ENCODE measurements at regions not wholly inside any gene's neighbourhood (a gene's known extent, or its start where the extent isn't known, plus 50 kb on each side); places are given as distances from the start of the nearest gene placed in this dataset.

DNA sequence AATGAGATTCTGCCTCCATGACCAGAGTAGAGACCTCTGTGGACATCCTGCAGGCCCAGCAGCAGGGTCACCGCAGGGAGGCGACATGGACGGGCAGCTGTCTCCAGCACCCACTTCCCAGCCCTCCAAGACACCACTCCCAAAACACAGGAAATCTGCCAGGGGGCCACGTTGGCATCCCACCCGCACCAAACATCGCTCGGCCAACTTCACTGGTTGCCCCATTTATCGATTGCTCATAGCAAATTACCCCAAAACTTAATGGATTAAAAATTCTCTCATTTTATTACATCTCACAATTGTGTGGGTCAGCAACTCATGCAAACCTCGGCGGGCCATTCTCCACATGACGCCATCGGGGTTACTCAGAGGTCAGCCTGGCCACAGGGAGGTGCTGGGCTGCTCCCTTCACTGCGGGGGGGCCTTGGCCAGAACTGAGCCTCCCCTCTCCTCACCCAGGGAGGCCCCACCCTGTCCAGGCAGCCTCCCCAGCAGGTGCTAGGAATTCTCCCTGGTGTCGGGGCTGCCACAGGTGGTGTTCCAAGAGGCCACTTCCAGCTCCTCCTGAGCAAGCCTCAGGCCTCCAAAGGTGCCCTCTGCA is 420.7 kb upstream of the MYT1L start:
- no peak for DNase-seq
- in situ Hi-C loops (cut with MboI; ENCODE audit: low pct_unique_long_range_greater_than_20kb, low sequenced_read_pairs): no loop called here

DNA sequence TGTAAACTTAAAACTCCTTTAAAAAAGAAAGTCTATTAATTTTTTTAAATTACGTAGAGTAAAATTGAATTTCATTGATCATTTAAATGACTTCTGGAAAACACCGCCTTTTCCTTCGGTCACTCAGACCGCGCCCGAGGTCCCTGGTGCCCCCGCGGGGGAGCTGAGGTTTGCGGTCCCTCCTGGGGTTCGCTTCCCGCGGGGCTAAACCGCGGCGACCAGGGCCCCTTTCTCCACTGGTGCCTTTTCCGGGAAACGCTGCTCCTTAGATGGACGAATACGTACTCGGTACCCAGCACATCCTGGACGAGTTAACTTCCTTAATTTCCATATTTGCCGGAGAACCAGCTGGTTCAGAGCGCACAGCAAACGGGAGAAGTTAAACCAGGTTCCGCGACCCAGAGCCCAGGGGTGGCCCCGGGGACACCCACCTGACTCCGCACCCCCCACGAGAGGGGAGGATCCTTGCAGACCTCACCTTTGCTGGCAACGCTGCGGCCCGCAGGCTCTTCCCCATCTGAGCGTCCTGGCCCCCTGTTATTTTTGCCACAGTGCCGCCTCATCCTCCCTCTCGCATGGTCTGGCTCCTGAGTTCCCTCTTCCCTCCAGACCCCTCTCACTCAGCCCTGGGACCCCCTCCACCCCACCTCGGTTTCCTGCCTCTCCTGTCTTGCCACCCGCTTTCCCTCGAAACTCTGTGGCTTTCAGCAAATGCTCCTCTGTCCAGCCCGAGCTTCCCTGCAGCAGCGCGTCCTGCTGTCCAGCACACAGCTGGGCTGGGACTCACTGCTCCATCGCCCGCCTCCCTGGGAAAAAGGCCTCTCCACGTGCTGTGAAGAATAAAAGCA is 420.0 kb upstream of the MYT1L start:
- in situ Hi-C loops (cut with MboI; ENCODE audit: low pct_unique_long_range_greater_than_20kb, low sequenced_read_pairs): no loop called here
- DNase-seq: no peak

DNA sequence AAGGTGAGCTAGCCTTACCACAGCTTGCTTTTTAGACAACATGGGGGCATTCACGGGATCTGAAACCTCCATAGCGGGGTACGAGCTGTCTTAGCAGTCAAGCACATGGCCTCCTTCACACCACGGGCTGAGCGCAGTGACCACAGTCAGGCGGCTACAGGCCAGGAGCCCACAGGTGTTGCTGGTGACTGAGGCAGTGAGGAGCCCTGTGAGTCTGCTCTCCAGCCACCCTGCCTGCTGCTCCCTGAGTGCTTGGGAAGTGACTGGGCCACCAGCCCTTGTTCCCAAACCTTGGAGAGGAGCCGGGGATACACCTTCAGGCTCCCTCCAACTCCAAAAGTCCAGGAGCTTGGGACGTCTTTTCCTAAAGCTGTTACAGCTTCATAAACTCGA is 418.1 kb upstream of the MYT1L start:
- no peak for DNase-seq
- in situ Hi-C loops (cut with MboI; ENCODE audit: low pct_unique_long_range_greater_than_20kb, low sequenced_read_pairs): no loop called here

DNA sequence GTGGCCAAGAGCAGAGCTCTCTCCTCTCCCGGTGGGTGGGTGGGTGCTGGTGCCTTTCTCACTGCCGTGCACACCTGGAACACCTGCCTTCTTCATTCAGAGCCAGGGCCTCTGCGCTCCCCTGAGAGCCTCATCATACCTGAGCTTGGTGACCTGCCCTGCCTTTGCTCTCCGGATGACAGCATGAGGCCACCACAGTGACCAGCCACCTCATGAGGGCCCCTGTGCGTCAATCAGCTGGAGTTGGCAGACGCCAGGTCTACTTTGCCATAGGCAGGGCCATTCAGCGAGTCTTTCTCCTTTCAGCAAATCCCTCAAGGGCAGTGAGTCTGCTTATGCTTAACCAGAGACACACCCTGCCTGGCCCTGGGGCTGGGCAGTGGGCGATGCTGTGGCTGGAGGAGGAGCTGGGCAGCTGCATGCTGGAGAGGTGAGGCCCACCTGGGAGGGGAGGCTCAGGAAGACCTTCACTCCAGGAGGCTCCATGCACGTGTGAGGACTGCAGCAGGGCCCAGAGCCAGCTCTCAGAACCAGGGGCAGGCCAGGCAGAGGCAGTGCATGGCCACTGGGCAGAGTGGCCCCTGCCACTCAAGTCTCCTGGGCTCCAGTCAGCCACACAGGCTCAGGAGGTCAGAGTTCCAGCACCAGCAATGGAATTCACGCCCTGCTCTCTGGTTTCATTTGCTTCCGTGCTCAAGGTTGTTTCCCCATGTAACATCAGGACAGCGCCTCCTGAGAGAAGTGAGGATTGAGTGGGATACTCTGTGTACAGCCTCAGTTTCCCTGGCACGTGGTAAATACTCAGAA is 417.5 kb upstream of the MYT1L start:
- DNase-seq: no peak
- in situ Hi-C loops (cut with MboI; ENCODE audit: low pct_unique_long_range_greater_than_20kb, low sequenced_read_pairs): no loop called here

DNA sequence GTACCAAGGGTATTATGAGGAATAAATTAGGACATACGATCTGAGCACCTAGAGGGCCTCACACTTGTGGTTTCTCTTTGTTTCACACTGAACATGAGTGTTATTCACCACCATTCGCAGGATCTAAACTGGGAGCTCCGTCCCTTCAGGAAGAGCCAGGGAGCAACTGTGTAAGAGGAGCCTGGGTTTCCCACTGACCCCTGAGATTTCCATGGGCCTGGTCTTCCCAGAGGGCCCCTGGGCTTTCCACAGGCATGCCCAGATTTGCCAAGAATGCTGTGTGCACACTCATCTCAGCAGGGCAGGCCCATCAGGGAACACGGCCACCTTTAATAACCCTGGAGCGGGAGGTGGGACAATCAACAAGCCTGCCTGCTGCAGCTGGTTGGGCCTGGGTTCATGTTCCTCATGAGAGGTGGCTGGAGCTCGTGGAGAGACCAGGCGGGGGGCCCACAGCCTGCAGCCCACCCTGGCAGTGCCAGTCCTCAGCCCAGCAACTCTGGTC is 416.8 kb upstream of the MYT1L start:
- in situ Hi-C loops (cut with MboI; ENCODE audit: low pct_unique_long_range_greater_than_20kb, low sequenced_read_pairs): no loop called here

DNA sequence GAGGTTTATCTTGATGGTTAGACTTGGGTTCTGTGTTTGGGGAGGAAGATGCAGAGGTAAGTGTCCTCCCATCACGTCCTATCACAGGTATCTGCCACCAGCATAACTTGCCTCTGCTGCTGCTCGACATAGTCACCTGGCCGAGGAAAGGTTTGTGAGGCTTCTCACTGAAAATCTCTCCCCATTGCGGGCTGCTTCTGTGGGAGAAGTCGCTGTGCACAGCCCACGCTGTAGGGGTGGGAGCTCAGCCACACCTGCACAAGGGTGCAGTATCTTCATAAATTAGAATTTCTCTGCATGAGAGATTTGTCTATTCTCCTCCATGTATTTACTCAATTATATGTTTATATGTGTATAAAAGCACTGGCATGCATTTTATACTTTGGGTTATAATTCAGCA is 415.7 kb upstream of the MYT1L start:
- DNase-seq: no peak
- in situ Hi-C loops (cut with MboI; ENCODE audit: low pct_unique_long_range_greater_than_20kb, low sequenced_read_pairs): no loop called here

More for the DNA sequence above, 416.8 kb upstream of the MYT1L start:
- no peak for DNase-seq

DNA sequence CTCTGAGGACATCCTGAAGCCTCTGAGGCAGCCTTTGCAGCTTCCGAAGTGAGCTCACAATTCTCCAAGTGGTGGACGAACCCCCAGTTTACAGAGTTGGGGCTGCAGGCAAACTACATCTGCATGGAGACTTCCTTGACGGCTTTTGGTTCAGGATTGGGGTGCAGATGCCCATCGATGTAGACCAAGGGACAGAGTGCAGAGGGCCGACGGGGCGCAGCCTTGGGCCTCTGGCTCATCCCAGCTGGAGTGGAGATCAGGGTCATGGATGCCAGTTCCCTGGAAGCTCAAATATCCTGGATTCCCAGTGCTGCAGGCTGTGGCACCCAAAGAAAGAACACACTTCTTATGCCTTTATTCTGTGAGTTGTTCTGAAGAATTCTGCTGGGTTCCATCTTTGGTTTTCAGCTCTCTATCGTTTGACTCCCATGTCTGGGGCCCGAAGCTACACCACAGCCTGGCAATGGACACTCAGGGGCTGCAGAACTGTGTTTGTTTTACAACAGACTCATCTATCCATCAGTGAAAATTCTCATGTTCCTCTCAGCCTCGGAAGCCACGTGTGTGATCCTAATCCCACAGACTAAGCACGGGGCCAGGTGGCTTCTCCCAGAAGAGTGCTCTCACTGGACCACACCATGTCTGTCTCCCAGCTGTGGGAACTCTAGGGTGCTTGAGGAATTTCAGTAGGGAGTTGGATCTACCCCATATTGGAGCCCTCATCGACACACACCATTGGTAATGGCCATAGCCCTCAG is 414.1 kb upstream of the MYT1L start:
- in situ Hi-C loops (cut with MboI; ENCODE audit: low pct_unique_long_range_greater_than_20kb, low sequenced_read_pairs): no loop called here
- DNase-seq: no peak

DNA sequence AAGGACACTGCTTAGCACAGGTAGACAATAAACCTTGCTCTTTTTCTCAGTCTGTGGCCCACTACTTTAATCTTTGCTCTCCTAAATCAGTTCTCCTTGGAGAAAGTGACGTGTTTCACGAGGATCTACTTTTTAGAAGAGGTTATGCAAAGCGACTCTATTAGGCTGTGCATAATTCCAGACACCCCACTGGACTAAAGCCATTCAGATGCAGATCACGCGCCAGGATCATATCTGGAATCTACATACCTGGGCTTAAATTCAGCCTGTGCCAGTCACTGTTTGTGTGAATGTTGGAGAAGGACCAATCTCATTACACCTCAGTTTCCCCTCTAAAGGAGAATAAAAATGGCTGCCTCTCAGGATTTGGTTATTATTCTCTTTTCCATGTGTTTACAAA is 413.0 kb upstream of the MYT1L start:
- DNase-seq: no peak
- in situ Hi-C loops (cut with MboI; ENCODE audit: low pct_unique_long_range_greater_than_20kb, low sequenced_read_pairs): no loop called here

DNA sequence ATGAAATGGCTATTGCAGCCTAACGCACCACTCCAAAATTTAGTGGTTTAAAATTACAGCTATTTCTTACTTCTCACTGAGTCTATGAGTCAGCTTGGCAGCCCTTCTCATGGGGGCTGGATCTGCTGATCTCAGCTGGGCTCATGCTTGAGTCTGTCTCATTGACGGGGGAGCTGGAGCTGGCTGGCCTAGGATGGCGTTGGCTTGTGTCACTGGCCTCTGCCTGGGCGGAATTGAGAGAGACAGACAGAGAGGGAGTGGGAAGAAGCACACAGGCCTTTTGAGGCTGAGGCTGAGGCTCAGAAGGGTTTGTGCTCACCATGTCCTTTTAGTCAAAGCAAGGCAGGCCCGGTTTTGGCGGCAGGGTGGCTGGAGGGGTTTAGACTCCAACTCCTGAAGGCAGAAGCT is 412.1 kb upstream of the MYT1L start:
- DNase-seq: no peak
- in situ Hi-C loops (cut with MboI; ENCODE audit: low pct_unique_long_range_greater_than_20kb, low sequenced_read_pairs): no loop called here

DNA sequence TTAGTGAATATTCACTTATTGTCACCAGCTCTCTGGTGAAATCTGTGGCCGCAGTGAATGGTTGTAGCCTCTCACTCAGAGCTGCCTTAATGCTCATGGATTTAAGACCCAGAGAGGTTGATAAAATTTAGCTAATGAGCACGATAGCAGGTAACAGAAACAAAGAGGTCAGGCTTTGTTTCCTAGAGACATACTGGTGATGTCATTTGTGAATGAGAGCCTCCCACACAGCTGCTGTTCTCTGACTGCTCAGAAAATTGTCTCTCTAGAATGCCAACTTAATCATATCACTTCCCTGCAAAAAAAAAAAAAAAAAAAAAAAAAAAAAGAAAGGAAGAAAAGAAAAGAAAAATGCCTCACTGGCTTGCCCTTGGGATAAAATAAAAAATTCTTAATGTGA is 411.7 kb upstream of the MYT1L start:
- DNase-seq: no peak
- in situ Hi-C loops (cut with MboI; ENCODE audit: low pct_unique_long_range_greater_than_20kb, low sequenced_read_pairs): no loop called here

DNA sequence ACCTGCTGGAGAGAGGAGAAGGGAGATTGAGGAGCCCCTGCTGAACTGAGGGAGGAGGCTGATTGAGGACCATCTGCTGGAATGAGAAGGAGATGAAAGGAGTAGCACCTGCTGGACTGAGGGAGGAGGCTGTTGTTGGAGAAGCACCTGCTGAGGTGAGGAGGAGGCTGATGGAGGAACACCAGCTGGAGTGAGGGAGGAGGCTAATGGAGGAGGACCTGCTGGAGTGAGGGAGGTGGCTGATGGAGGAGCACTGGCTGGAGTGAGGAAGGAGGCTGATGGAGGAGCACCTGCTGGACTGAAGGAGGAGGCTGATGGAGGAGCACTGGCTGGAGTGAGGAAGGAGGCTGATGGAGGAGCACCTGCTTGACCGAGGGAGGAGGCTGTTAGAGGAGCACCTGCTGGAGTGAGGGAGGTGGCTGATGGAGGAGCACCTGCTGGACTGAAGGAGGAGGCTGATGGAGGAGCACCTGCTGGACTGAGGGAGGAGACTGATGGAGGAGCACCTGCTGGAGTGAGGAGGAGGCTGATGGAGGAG is 409.2 kb upstream of the MYT1L start:
- no peak for DNase-seq
- in situ Hi-C loops (cut with MboI; ENCODE audit: low pct_unique_long_range_greater_than_20kb, low sequenced_read_pairs): no loop called here

DNA sequence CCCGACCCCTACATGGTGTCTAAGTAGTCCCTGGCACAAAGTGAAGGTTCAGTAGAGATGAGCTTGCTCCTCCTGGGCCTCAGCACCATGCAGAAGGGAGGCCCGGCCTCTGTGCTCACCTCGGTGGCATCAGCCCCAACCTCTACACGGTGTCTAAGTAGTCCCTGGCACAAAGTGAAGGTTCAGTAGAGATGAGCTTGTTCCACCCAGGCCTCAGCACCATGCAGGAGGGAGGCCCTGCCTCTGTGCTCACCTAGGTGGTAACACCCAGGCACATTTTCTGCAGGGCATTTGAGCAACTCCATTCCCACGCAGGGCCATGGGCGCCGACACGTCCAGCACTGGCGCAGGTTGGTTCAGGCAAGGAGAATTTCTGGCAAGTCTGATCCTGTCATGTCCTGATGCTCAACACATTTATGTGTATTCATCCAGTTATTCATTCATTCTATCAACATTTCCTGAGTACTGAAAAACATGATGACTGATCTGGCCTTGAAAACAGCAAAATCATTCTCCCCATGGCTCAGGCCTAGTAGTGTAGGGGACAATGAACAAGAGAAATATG is 408.2 kb upstream of the MYT1L start:
- in situ Hi-C loops (cut with MboI; ENCODE audit: low pct_unique_long_range_greater_than_20kb, low sequenced_read_pairs): no loop called here

DNA sequence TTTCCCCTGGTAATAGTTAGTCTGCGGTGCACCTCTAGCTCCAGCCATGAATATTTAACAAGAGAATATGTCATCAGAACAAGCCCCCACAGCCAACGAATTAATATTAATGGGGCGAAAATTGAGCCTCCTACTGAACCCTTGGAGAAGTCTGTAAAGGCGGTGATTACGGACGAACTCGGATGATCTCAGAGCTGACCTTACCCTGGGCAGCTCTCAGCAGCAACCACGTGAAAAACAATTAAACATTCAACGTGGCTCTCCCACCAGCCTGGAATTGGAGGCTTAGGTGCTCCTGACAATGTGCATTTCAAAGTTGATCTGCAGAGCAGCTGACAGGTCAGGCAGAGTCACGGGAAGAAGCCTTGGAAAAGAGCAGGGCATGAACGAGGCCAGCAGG is 407.6 kb upstream of the MYT1L start:
- no peak for DNase-seq
- in situ Hi-C loops (cut with MboI; ENCODE audit: low pct_unique_long_range_greater_than_20kb, low sequenced_read_pairs): no loop called here

More for the DNA sequence above, 408.2 kb upstream of the MYT1L start:
- no peak for DNase-seq

DNA sequence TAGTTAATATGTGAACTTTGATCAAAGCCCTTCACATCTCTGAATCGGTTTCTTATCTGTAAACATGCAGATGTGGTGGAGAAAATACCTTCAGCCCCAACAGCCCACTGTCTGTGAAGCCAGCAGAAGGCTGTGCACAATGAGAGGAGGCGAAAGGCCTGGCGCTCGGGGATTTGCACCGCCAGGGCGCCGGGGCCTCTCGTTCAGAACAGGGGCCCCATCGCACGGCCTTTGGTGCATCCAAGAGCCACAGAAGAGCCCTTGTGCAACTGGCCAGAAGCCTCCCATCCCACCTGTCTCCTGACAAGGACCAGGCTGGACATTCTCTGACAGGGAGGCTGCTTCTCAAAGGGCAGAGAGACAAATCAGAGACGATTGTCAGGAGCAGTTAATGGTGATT is 407.2 kb upstream of the MYT1L start:
- DNase-seq: no peak
- in situ Hi-C loops (cut with MboI; ENCODE audit: low pct_unique_long_range_greater_than_20kb, low sequenced_read_pairs): no loop called here

DNA sequence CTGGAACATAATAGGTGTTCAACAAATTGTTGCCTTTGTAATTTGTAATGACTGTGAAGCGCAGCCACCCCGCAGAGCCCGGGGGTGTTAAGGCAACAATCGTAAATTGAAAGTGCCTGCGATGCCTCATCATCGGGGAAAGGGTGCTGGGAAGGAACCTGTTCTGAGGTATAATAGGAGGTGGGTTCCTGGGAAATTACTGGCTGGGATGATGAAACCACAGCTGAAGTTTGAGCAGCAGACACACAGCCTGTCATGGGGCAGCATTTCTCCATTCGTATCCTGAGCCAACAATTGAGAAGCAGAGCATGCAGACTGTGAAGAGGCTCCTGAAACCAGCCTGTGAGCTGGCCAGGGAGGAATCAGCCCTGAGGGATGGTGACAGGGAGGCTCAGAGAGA is 404.0 kb upstream of the MYT1L start:
- in situ Hi-C loops (cut with MboI; ENCODE audit: low pct_unique_long_range_greater_than_20kb, low sequenced_read_pairs): no loop called here

DNA sequence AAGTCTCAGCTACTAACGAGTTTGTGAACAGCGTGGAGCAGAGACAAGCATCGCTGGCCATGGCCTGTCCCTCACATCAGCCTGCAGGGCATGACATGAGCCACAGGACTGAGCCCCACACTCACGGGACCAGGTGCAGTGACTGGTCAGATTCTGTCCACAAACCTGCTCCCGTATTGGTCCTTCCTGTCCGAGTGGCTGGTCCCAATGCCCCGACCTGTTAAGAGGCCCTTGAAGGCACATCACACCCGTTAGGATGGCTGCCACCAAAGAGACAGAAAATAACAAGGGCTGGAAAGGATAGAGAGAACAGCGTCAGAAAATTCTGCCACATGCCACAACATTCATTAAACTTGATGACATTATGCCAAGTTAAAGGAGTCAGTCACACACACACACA is 403.2 kb upstream of the MYT1L start:
- DNase-seq: no peak
- in situ Hi-C loops (cut with MboI; ENCODE audit: low pct_unique_long_range_greater_than_20kb, low sequenced_read_pairs): no loop called here

More for the DNA sequence above, 404.0 kb upstream of the MYT1L start:
- no peak for DNase-seq

DNA sequence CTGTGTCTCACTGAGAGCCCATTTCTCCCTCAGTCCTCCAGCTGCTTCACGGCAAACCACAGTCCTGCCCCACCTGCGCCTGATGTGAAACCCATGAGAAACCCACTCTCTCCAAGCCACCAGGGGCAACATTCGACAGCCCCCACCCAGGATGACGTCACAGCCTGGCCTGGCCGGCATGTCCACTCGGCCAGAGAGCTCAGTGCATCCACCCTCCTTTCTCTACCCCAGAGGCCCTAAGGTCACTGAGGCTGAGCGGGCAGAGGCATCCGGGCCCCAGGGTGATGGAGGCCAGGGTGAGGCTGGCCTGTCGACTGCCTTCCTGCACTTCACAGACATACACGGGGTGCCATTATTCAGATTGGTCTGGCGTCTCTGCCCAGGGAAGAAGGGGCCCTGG is 402.7 kb upstream of the MYT1L start:
- no peak for DNase-seq
- in situ Hi-C loops (cut with MboI; ENCODE audit: low pct_unique_long_range_greater_than_20kb, low sequenced_read_pairs): no loop called here

DNA sequence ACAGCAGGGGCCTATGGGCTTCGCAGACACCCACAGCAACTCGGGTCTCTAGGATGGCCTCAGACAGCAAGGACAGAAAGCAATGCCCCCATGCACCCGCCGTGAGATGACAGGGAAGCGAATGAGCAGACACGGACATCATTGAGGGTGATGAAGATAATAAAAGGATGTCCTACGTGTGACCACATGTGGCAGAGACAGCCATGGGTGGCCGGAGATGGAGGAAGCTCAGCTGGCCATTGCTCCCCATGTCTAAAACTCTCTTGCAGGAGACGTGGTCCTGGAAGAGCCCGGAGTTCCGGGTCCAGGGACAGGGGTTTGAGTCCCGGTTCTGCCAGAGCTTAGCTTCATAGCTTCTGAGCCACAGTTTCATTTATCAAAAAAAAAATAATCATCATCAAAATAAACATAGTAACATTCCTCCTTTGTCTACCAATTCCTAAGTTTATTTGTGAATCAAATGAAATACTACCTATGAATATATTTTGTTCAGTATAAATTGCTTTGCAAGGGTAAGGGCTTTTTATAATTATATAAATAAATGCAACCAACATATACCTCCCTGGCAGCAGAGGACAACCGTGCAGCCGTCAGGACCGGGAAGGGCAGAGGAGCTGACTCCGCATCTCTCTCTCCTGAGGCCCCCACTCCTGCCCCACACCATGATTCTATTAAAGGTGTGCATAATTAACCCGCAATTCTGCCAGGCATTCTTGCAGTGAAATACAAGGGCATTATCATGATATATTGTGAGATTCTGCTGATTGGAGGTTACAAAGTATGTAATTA is 401.4 kb upstream of the MYT1L start:
- DNase-seq: no peak
- in situ Hi-C loops (cut with MboI; ENCODE audit: low pct_unique_long_range_greater_than_20kb, low sequenced_read_pairs): no loop called here
